Mesenchymal stem cell (in vitro differentiated cells and primary cell): ENCODE measurements at regions not wholly inside any gene's neighbourhood (a gene's known extent, or its start where the extent isn't known, plus 50 kb on each side); places are given as distances from the start of the nearest gene placed in this dataset.

Experiments used
- DNase-seq: peaks from one replicate; pipeline ENCODE4 v3.0.0-alpha.2; 2013
- H2AFZ ChIP-seq: one replicate; pipeline ENCODE4 v1.6.1; 2013; ENCODE audit warnings: low read depth, mild to moderate bottlenecking, control low read depth, inconsistent platforms, low read length, moderate library complexity
- H2AK5ac ChIP-seq: 2 replicates; pipeline ENCODE4 v1.6.1; 2013; ENCODE audit warnings: low read length, moderate library complexity, mild to moderate bottlenecking, inconsistent platforms; ENCODE audit not compliant: severe bottlenecking
- H2BK120ac ChIP-seq: one replicate; pipeline ENCODE4 v1.6.1; 2013; ENCODE audit warnings: low read depth, mild to moderate bottlenecking, inconsistent platforms, low read length, moderate library complexity
- H2BK12ac ChIP-seq, 2 experiments: one replicate each; pipeline ENCODE4 v1.6.1; 2013; ENCODE audit warnings: inconsistent platforms in 2 of 2, low read length in 2 of 2, mild to moderate bottlenecking in 2 of 2, moderate library complexity in 2 of 2, control low read depth in 1 of 2
- H2BK15ac ChIP-seq: one replicate; pipeline ENCODE4 v1.6.1; 2013; ENCODE audit warnings: mild to moderate bottlenecking, low read depth, inconsistent platforms; ENCODE audit not compliant: poor library complexity, severe bottlenecking
- H2BK5ac ChIP-seq: 2 replicates; pipeline ENCODE4 v1.6.1; 2013; ENCODE audit warnings: low read depth, mild to moderate bottlenecking, low read length, control low read depth, inconsistent platforms; ENCODE audit not compliant: poor library complexity, severe bottlenecking
- H3K14ac ChIP-seq, 2 experiments: one replicate each; pipeline ENCODE4 v1.6.1; 2013; ENCODE audit warnings: inconsistent platforms in 2 of 2, low read length in 2 of 2, control low read depth in 1 of 2, mild to moderate bottlenecking in 1 of 2, moderate library complexity in 1 of 2
- H3K18ac ChIP-seq, 2 experiments: one replicate each; pipeline ENCODE4 v1.6.1; 2013; ENCODE audit warnings: inconsistent platforms in 2 of 2, low read length in 2 of 2, control low read depth in 1 of 2, low read depth in 1 of 2, mild to moderate bottlenecking in 1 of 2
- H3K23ac ChIP-seq, 2 experiments: one replicate each; pipeline ENCODE4 v1.6.1; 2013; ENCODE audit warnings: inconsistent platforms in 2 of 2, low read length in 2 of 2, mild to moderate bottlenecking in 2 of 2, moderate library complexity in 2 of 2, control low read depth in 1 of 2
- H3K27ac ChIP-seq: 2 replicates; pipeline ENCODE4 v1.5.1; 2013; ENCODE audit warnings: mild to moderate bottlenecking, moderate library complexity, low read length, control low read depth, inconsistent platforms; ENCODE audit not compliant: poor library complexity, severe bottlenecking
- H3K27me3 ChIP-seq, 2 experiments: 2 replicates each; pipeline versions ENCODE4 v1.6.1 to v1.7.0; 2013; ENCODE audit warnings: low read length in 2 of 2, mild to moderate bottlenecking in 2 of 2, moderate library complexity in 2 of 2, control low read depth in 1 of 2, inconsistent platforms in 1 of 2; ENCODE audit not compliant: control insufficient read depth in 1 of 2, insufficient read depth in 1 of 2
- H3K36me3 ChIP-seq, 2 experiments: 2 replicates each; pipeline versions ENCODE4 v1.6.1 to v1.7.0; 2013; ENCODE audit warnings: low read length in 2 of 2, control low read depth in 1 of 2, inconsistent platforms in 1 of 2, low read depth in 1 of 2, mild to moderate bottlenecking in 1 of 2; ENCODE audit not compliant: insufficient read depth in 2 of 2, control insufficient read depth in 1 of 2
- H3K4ac ChIP-seq, 2 experiments: one replicate each; pipeline ENCODE4 v1.6.1; 2013; ENCODE audit warnings: inconsistent platforms in 2 of 2, low read length in 2 of 2, mild to moderate bottlenecking in 2 of 2, moderate library complexity in 2 of 2, control low read depth in 1 of 2, low read depth in 1 of 2
- H3K4me1 ChIP-seq: 2 replicates; pipeline ENCODE4 v1.6.1; 2013; ENCODE audit warnings: low read depth, low read length, control low read depth; ENCODE audit not compliant: control insufficient read depth, insufficient read depth
- H3K4me2 ChIP-seq: 2 replicates; pipeline ENCODE4 v1.6.1; 2013; ENCODE audit warnings: low read length, mild to moderate bottlenecking, inconsistent platforms; ENCODE audit not compliant: poor library complexity, severe bottlenecking
- H3K4me3 ChIP-seq, 2 experiments: 2 replicates each; pipeline versions ENCODE4 v1.5.1 to v1.7.0; 2013; ENCODE audit warnings: low read length in 2 of 2, mild to moderate bottlenecking in 2 of 2, control low read depth in 1 of 2, low read depth in 1 of 2; ENCODE audit not compliant: insufficient read depth in 1 of 2
- H3K79me1 ChIP-seq: replicated peaks from 2 replicates; pipeline ENCODE4 v1.6.1; 2013; ENCODE audit warnings: mild to moderate bottlenecking, control low read depth, low read length, inconsistent platforms; ENCODE audit not compliant: poor library complexity, severe bottlenecking
- H3K9ac ChIP-seq: 2 replicates; pipeline ENCODE4 v1.7.0; 2013; ENCODE audit warnings: mild to moderate bottlenecking, low read length, moderate library complexity
- H3K9me3 ChIP-seq: 2 replicates; pipeline ENCODE4 v1.7.0; 2013; ENCODE audit warnings: mild to moderate bottlenecking, low read length; ENCODE audit not compliant: control insufficient read depth
- H4K8ac ChIP-seq: one replicate; pipeline ENCODE4 v1.6.1; 2013; ENCODE audit warnings: inconsistent platforms, mild to moderate bottlenecking, low read length, moderate library complexity
- H4K91ac ChIP-seq: one replicate; pipeline ENCODE4 v1.6.1; 2013; ENCODE audit warnings: mild to moderate bottlenecking, low read length, inconsistent platforms
- WGBS: methylation state at CpG from one replicate; pipeline ENCODE4 v1.1.7; 2013; ENCODE audit warnings: mixed read lengths; 5-methylcytosine and 5-hydroxymethylcytosine counted together

- no peak overlapping the region for H2AFZ ChIP-seq
- DNase-seq, result no peak
- no peak overlapping the region for H3K14ac ChIP-seq
- H3K4ac ChIP-seq, result no peak overlapping the region
- peaks cover 0 to 4% of the 10 kb centered on the region in 2 experiments for H3K27me3 ChIP-seq
- no peak overlapping the region for H3K9ac ChIP-seq
- no peak overlapping the region for H3K4me3 ChIP-seq
- H3K79me1 ChIP-seq, result no peaks in the 10 kb centered on the region
- H3K9me3 ChIP-seq, result peaks cover 8% of the 10 kb centered on the region
- H3K4me1 ChIP-seq, result no peaks in the 10 kb centered on the region
- H3K23ac ChIP-seq, result no peak overlapping the region
- no peak overlapping the region for H2AK5ac ChIP-seq
- H3K27ac ChIP-seq, result no peak overlapping the region
- no peak overlapping the region for H2BK12ac ChIP-seq
- 54% methylated on average over 4 of the region's 9 CpGs for WGBS
- H4K91ac ChIP-seq, result no peak overlapping the region
- no peak overlapping the region for H3K4me2 ChIP-seq
- no peak overlapping the region for H4K8ac ChIP-seq
- no peak overlapping the region for H2BK5ac ChIP-seq
- no peaks in the 10 kb centered on the region for H3K36me3 ChIP-seq
- H2BK120ac ChIP-seq, result no peak overlapping the region
- H2BK15ac ChIP-seq, result no peak overlapping the region
- no peak overlapping the region for H3K18ac ChIP-seq
Observed at GRCh38 chrX:124426288-124427169, 80.2 kb downstream of the SH2D1A start.

GRCh38 chrX:124433186-124433585 lies 86.8 kb downstream of the SH2D1A start:
- Histone ChIP-seq H4K91ac (no peak overlapping the region), H2BK15ac (no peak overlapping the region), H2AK5ac (no peak overlapping the region), H3K14ac (no peak overlapping the region), H2BK120ac (no peak overlapping the region), H2BK12ac (no peak overlapping the region), H3K79me1 (no peaks in the 10 kb centered on the region), H2AFZ (no peak overlapping the region), H3K4me3 (no peak overlapping the region), H3K27ac (no peak overlapping the region), H3K4ac (no peak overlapping the region), H3K9me3 (no peaks in the 10 kb centered on the region), H4K8ac (no peak overlapping the region), H3K36me3 (no peaks in the 10 kb centered on the region), H3K4me1 (no peaks in the 10 kb centered on the region), H3K23ac (no peak overlapping the region), H3K18ac (no peak overlapping the region), H2BK5ac (no peak overlapping the region), H3K9ac (no peak overlapping the region), H3K4me2 (no peak overlapping the region), H3K27me3 (peaks cover 0 to 4% of the 10 kb centered on the region in 2 experiments)
- DNase-seq, result no peak
- no CpG with 5 or more reads among the region's 2 CpGs for WGBS

- Histone ChIP-seq H3K4me1 (no peaks in the 10 kb centered on the region), H3K79me1 (no peaks in the 10 kb centered on the region), H3K9me3 (no peaks in the 10 kb centered on the region), H4K8ac (no peak overlapping the region), H3K36me3 (no peaks in the 10 kb centered on the region), H3K9ac (no peak overlapping the region), H4K91ac (no peak overlapping the region), H3K4me3 (no peak overlapping the region), H3K27ac (no peak overlapping the region), H3K18ac (no peak overlapping the region), H2AK5ac (no peak overlapping the region), H3K4ac (no peak overlapping the region), H2BK120ac (no peak overlapping the region), H3K4me2 (no peak overlapping the region), H2AFZ (no peak overlapping the region), H3K27me3 (no peaks in the 10 kb centered on the region), H2BK5ac (no peak overlapping the region), H3K23ac (no peak overlapping the region), H2BK12ac (no peak overlapping the region), H3K14ac (no peak overlapping the region), H2BK15ac (no peak overlapping the region)
- 71% methylated on average over 2 of the region's 4 CpGs for WGBS
- DNase-seq, result no peak
Observed at GRCh38 chrX:124435616-124436015, 89.3 kb downstream of the SH2D1A start.

GRCh38 chrX:124440695-124441094 lies 94.3 kb downstream of the SH2D1A start:
- H3K4me3 ChIP-seq, result no peak overlapping the region
- no peak overlapping the region for H4K8ac ChIP-seq
- no peak for DNase-seq
- no peaks in the 10 kb centered on the region for H3K9me3 ChIP-seq
- no peak overlapping the region for H2BK5ac ChIP-seq
- 71% methylated on average over 2 of the region's 2 CpGs for WGBS
- no peak overlapping the region for H3K18ac ChIP-seq
- no peak overlapping the region for H2BK120ac ChIP-seq
- H2BK12ac ChIP-seq, result no peak overlapping the region
- H4K91ac ChIP-seq, result no peak overlapping the region
- H3K79me1 ChIP-seq, result no peaks in the 10 kb centered on the region
- no peak overlapping the region for H3K4me2 ChIP-seq
- no peak overlapping the region for H2AK5ac ChIP-seq
- no peak overlapping the region for H2BK15ac ChIP-seq
- no peak overlapping the region for H3K14ac ChIP-seq
- no peak overlapping the region for H3K23ac ChIP-seq
- H2AFZ ChIP-seq, result no peak overlapping the region
- no peak overlapping the region for H3K4ac ChIP-seq
- H3K27me3 ChIP-seq, result no peaks in the 10 kb centered on the region
- no peaks in the 10 kb centered on the region for H3K4me1 ChIP-seq
- no peaks in the 10 kb centered on the region for H3K36me3 ChIP-seq
- H3K9ac ChIP-seq, result no peak overlapping the region
- no peak overlapping the region for H3K27ac ChIP-seq
